OCI-LY3 (cell line): ENCODE measurements at regions not wholly inside any gene's neighbourhood (a gene's known extent, or its start where the extent isn't known, plus 50 kb on each side); places are given as distances from the start of the nearest gene placed in this dataset.

ENCODE experiments used
- H2AFZ ChIP-seq: fragments of 200-600, 300-600 bp; shearing (Covaris generic); 2 replicates; pipeline ENCODE4 v1.6.0; 2014; ENCODE audit warnings: antibody characterized with exemption, low read depth, low read length
- H3K27ac ChIP-seq: fragments of 200-600, 300-600 bp; sonication (generic); 2 replicates; pipeline ENCODE4 v1.5.1; 2014; ENCODE audit warnings: mild to moderate bottlenecking, low read length, moderate library complexity, mixed read lengths
- H3K27me3 ChIP-seq: fragments of 200-600, 300-600 bp; sonication (generic); 2 replicates; pipeline ENCODE4 v1.6.1; 2014; ENCODE audit warnings: low read depth, low read length, mixed read lengths
- H3K36me3 ChIP-seq: fragments of 200-600, 300-600 bp; sonication (generic); replicated peaks from 2 replicates; pipeline ENCODE3; 2014; ENCODE audit warnings: low read depth, low read length, mixed read lengths
- H3K4me1 ChIP-seq: fragments of 300-600, 200-600 bp; sonication (generic); 2 replicates; pipeline ENCODE4 v1.6.1; 2014; ENCODE audit warnings: low read length, mixed read lengths
- H3K4me2 ChIP-seq: fragments of 200-600, 300-600 bp; sonication (generic); 2 replicates; pipeline ENCODE4 v1.6.1; 2014; ENCODE audit warnings: low read length, mixed read lengths
- H3K4me3 ChIP-seq: fragments of 300-600, 200-600 bp; sonication (generic); 2 replicates; pipeline ENCODE4 v1.5.1; 2014; ENCODE audit warnings: antibody characterized with exemption, mild to moderate bottlenecking, low read length, moderate library complexity
- H3K79me2 ChIP-seq: fragments of 300-600, 200-600 bp; shearing (Covaris generic); 2 replicates; pipeline ENCODE4 v1.6.1; 2014; ENCODE audit warnings: mild to moderate bottlenecking, low read length, mixed read lengths
- H3K9ac ChIP-seq: fragments of 300-600, 200-600 bp; shearing (Covaris generic); 2 replicates; pipeline ENCODE4 v1.6.0; 2014; ENCODE audit warnings: mild to moderate bottlenecking, low read length, moderate library complexity
- H3K9me3 ChIP-seq: fragments of 200-600, 300-600 bp; shearing (Covaris generic); 2 replicates; pipeline ENCODE4 v1.6.1; 2014; ENCODE audit warnings: low read length, mixed read lengths; ENCODE audit not compliant: insufficient read depth
- H4K20me1 ChIP-seq: fragments of 200-600, 300-600 bp; sonication (generic); 2 replicates; pipeline ENCODE4 v1.6.1; 2016; ENCODE audit warnings: low read length, mixed read lengths; ENCODE audit not compliant: insufficient read depth
- EZH2phosphoT487 ChIP-seq: fragments of 200-600 bp; shearing (Covaris generic); IDR thresholded peaks from 2 replicates; pipeline ENCODE4 v1.6.1; 2018; ENCODE audit warnings: antibody characterized with exemption, mixed run types, low read depth
- TF ChIP-seq, protein P1 (sequence below): fragments of 200-600, 300-600 bp; sonication (generic); IDR thresholded peaks from 2 replicates; pipeline ENCODE4 v1.5.1; 2014; ENCODE audit warnings: antibody characterized with exemption, low read length, low read depth

DNA sequence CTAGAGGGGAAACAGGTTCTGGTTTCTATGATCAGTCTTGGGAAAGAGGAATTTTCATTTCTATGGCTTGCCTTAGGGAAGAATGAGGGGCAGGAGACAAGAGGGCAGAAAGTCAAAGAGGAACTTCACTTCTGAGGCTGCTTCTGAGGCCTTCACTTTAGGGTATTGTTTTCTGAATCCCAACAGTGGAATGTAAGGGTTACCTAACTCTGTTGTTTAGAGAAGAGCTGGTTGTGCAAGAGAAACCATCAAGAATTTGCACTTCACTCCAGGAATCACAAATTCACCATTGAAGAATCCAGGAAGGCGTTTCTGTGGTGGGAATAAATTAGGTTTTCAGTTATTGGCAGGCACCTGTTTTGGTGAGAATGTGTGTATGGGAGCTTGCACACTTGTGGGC is 126.7 kb upstream of the AMOT start:
- Histone ChIP-seq H3K9me3 (no peaks in the 10 kb centered on the region), H3K27me3 (no peaks in the 10 kb centered on the region), H3K4me2 (no peak overlapping the region), H3K79me2 (no peaks in the 10 kb centered on the region), H3K27ac (no peak overlapping the region), H3K36me3 (no peaks in the 10 kb centered on the region), H4K20me1 (no peaks in the 10 kb centered on the region), H2AFZ (no peak overlapping the region), H3K4me3 (no peak overlapping the region), H3K4me1 (no peaks in the 10 kb centered on the region), H3K9ac (no peak overlapping the region)
- TF ChIP-seq EZH2phosphoT487, result no peak
- TF ChIP-seq, protein P1, sequence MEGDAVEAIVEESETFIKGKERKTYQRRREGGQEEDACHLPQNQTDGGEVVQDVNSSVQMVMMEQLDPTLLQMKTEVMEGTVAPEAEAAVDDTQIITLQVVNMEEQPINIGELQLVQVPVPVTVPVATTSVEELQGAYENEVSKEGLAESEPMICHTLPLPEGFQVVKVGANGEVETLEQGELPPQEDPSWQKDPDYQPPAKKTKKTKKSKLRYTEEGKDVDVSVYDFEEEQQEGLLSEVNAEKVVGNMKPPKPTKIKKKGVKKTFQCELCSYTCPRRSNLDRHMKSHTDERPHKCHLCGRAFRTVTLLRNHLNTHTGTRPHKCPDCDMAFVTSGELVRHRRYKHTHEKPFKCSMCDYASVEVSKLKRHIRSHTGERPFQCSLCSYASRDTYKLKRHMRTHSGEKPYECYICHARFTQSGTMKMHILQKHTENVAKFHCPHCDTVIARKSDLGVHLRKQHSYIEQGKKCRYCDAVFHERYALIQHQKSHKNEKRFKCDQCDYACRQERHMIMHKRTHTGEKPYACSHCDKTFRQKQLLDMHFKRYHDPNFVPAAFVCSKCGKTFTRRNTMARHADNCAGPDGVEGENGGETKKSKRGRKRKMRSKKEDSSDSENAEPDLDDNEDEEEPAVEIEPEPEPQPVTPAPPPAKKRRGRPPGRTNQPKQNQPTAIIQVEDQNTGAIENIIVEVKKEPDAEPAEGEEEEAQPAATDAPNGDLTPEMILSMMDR, result no peak

DNA sequence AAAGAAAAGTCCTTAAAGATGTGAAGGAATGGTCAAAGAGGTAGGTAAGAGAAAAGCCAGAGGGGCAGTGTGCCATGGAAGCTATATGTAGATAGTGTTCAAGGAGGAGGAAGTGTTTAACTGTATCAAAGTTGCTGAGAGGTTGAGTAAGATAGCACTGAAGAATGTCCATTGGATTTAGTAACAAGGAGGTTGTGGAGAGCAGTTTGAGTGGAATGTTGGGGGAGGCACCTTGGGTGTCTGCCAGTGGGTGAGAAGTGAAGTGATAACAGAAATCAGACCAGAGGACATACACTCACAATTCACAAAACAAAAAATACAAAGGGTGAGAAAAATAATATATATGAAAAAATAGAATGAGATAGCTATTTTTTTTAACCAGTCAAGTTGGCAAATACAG is 121.3 kb upstream of the AMOT start:
- Histone ChIP-seq H3K4me2 (no peak overlapping the region), H3K4me3 (no peak overlapping the region), H2AFZ (no peak overlapping the region), H3K9ac (no peak overlapping the region), H4K20me1 (no peaks in the 10 kb centered on the region), H3K27me3 (no peaks in the 10 kb centered on the region), H3K27ac (no peak overlapping the region), H3K79me2 (no peaks in the 10 kb centered on the region), H3K36me3 (no peaks in the 10 kb centered on the region), H3K4me1 (no peaks in the 10 kb centered on the region), H3K9me3 (no peaks in the 10 kb centered on the region)
- TF ChIP-seq, protein P1, result no peak
- no peak for TF ChIP-seq EZH2phosphoT487

DNA sequence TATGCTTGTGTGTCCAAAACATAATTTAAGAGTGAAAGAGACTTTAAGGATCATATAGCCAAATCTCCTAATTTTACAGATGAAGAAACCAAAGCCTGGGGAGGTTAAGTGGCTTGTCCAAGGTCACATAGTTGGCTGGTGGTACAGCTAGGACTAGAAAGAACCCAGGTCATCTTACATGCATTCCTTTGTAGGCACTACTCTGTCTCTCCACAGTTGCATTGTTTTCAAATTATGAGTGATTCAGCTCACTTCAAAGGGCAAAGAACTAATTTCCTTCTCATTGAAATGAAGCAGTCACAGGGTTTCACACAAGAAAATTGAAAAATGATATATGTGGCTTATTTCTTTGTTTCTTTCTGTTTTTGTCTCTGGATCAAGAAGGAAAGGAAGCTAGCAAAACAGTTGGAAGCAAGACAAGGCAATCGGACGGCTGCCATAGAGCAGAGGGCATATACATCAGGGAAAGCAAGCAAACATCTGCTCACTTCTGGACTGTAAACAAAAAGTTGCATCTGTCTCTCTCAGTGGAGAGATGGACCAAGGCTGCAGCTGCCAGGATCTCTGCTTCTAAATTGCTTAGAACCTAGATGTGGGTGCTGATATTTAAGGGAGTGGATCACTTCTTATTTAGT is 107.5 kb upstream of the AMOT start:
- H4K20me1 ChIP-seq, result no peaks in the 10 kb centered on the region
- H3K4me1 ChIP-seq, result no peaks in the 10 kb centered on the region
- no peaks in the 10 kb centered on the region for H3K36me3 ChIP-seq
- no peaks in the 10 kb centered on the region for H3K27me3 ChIP-seq
- no peaks in the 10 kb centered on the region for H3K9me3 ChIP-seq
- TF ChIP-seq EZH2phosphoT487, result no peak
- TF ChIP-seq, protein P1, result no peak
- H3K27ac ChIP-seq, result no peak overlapping the region
- no peak overlapping the region for H3K4me2 ChIP-seq
- no peak overlapping the region for H3K9ac ChIP-seq
- no peaks in the 10 kb centered on the region for H3K79me2 ChIP-seq
- H3K4me3 ChIP-seq, result no peak overlapping the region
- H2AFZ ChIP-seq, result no peak overlapping the region

DNA sequence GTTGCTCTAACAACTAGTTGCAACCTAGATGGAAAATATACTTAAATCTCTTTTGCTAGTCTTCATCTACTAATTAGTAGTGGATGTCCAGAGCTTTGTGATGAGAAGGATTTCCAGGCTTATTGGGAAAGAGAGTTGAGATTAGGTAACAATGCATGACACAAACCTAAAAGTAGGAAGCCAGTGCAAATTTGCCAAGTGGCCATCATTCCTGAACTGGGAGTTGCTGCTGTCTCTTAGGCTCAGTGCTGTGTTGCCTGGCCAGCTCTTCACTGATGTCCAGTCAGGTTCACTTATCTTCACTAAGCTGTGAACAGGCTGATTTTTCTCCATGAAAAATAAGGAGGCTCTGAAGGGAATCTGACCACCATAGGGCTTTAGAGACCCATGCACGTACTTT is 105.6 kb upstream of the AMOT start:
- Histone ChIP-seq H2AFZ (no peak overlapping the region), H3K27me3 (no peaks in the 10 kb centered on the region), H3K4me2 (no peak overlapping the region), H3K36me3 (no peaks in the 10 kb centered on the region), H3K4me3 (no peak overlapping the region), H3K9ac (no peak overlapping the region), H4K20me1 (no peaks in the 10 kb centered on the region), H3K9me3 (no peaks in the 10 kb centered on the region), H3K4me1 (peaks cover 1% of the 10 kb centered on the region; the same call in 1 of the 2 replicates), H3K79me2 (no peaks in the 10 kb centered on the region), H3K27ac (no peak overlapping the region)
- no peak for TF ChIP-seq EZH2phosphoT487
- TF ChIP-seq, protein P1, result no peak
